IMR-90 (cell line): ENCODE measurements at regions not wholly inside any gene's neighbourhood (a gene's known extent, or its start where the extent isn't known, plus 50 kb on each side); places are given as distances from the start of the nearest gene placed in this dataset.
A peak's percentile ranks its signal among the peaks of the same experiment; 100 is the strongest.

Experiments used
- ATAC-seq: fragments of 200-7000 bp; cut with Tn5 transposase; 2 replicates; pipeline ENCODE4 v1.9.1; 2020; ENCODE audit warnings: low read depth, mild to moderate bottlenecking, moderate library complexity
- BruUV-seq: library from RNA; stranded (reverse); fragments of 400-500 nt; replicated peaks from 2 replicates; lab custom pipeline; 2021; lab: Mats Ljungman, UMichigan
- CTCF ChIA-PET: fragments of 300-600 bp; formaldehyde crosslinking; extraction: SDS; loops from one replicate; lab custom pipeline; 2021; ENCODE audit warnings: antibody characterized with exemption; lab: Yijun Ruan, JAX
- POLR2A ChIA-PET: fragments of 300-600 bp; sonication (Branson Sonifier 250); formaldehyde crosslinking; loops from one replicate; lab custom pipeline; 2022; ENCODE audit warnings: antibody characterized with exemption; ENCODE audit not compliant: unreplicated experiment; lab: Charles Lee
- DNase-seq: peaks from one replicate; pipeline ENCODE4 v3.0.0; 2013
- H2AFZ ChIP-seq: replicated peaks from 2 replicates; pipeline ENCODE3; 2013; ENCODE audit warnings: low read length, mild to moderate bottlenecking; ENCODE audit not compliant: poor library complexity
- H2AK5ac ChIP-seq: 2 replicates; pipeline ENCODE4 v1.6.1; 2013; ENCODE audit warnings: low read depth, low read length, inconsistent platforms
- H2AK9ac ChIP-seq: replicated peaks from 2 replicates; pipeline ENCODE3; 2013; ENCODE audit warnings: mild to moderate bottlenecking, low read depth, low read length, moderate library complexity; ENCODE audit not compliant: poor library complexity
- H2BK120ac ChIP-seq: 2 replicates; pipeline ENCODE4 v1.6.1; 2013; ENCODE audit warnings: low read depth, low read length, inconsistent platforms
- H2BK15ac ChIP-seq: 3 replicates; pipeline ENCODE4 v1.6.1; 2013; ENCODE audit warnings: low read depth, low read length, inconsistent platforms
- H2BK20ac ChIP-seq: 2 replicates; pipeline ENCODE4 v1.6.1; 2013; ENCODE audit warnings: low read depth, mild to moderate bottlenecking, inconsistent platforms, low read length, moderate library complexity
- H2BK5ac ChIP-seq: 2 replicates; pipeline ENCODE4 v1.6.1; 2013; ENCODE audit warnings: mild to moderate bottlenecking, low read depth, low read length, inconsistent platforms; ENCODE audit not compliant: poor library complexity, severe bottlenecking
- H3K14ac ChIP-seq: replicated peaks from 2 replicates; pipeline ENCODE4 v1.6.1; 2013; ENCODE audit warnings: low read depth, low read length, inconsistent platforms
- H3K18ac ChIP-seq: 2 replicates; pipeline ENCODE4 v1.6.1; 2013; ENCODE audit warnings: low read depth, low read length, control low read depth
- H3K23ac ChIP-seq: 2 replicates; pipeline ENCODE4 v1.6.1; 2013; ENCODE audit warnings: low read depth, low read length, inconsistent platforms
- H3K27ac ChIP-seq: 2 replicates; pipeline ENCODE4 v1.5.1; 2013; ENCODE audit warnings: mild to moderate bottlenecking, control low read depth, low read length; ENCODE audit not compliant: insufficient read depth
- H3K27me3 ChIP-seq: 2 replicates; pipeline ENCODE4 v1.6.1; 2013; ENCODE audit warnings: low read length; ENCODE audit not compliant: control insufficient read depth, insufficient read depth
- H3K36me3 ChIP-seq: 2 replicates; pipeline ENCODE4 v1.6.1; 2013; ENCODE audit warnings: low read length, mixed read lengths; ENCODE audit not compliant: control insufficient read depth, insufficient read depth
- H3K4ac ChIP-seq: 2 replicates; pipeline ENCODE4 v1.6.1; 2013; ENCODE audit warnings: low read depth, low read length, inconsistent platforms
- H3K4me1 ChIP-seq: 2 replicates; pipeline ENCODE4 v1.6.1; 2013; ENCODE audit warnings: low read length, mixed read lengths; ENCODE audit not compliant: control insufficient read depth, insufficient read depth
- H3K4me2 ChIP-seq: 2 replicates; pipeline ENCODE4 v1.6.1; 2013; ENCODE audit warnings: low read depth, mild to moderate bottlenecking, control low read depth, low read length, moderate library complexity
- H3K4me3 ChIP-seq: 2 replicates; pipeline ENCODE4 v1.5.1; 2013; ENCODE audit warnings: low read depth, mild to moderate bottlenecking, control low read depth, low read length, moderate library complexity; ENCODE audit not compliant: insufficient read depth
- H3K56ac ChIP-seq: 2 replicates; pipeline ENCODE4 v1.6.1; 2013; ENCODE audit warnings: low read length, inconsistent platforms; ENCODE audit not compliant: insufficient read depth; ENCODE audit errors: extremely low read depth
- H3K79me1 ChIP-seq, 2 experiments: 2 replicates each; pipeline ENCODE4 v1.6.1; 2013; ENCODE audit warnings: low read length in 2 of 2, inconsistent platforms in 1 of 2, low read depth in 1 of 2
- H3K9ac ChIP-seq: 2 replicates; pipeline ENCODE4 v1.6.1; 2013; ENCODE audit warnings: low read depth, low read length, control low read depth
- H3K9me1 ChIP-seq: 2 replicates; pipeline ENCODE4 v1.6.1; 2013; ENCODE audit warnings: low read length, inconsistent platforms; ENCODE audit not compliant: insufficient read depth
- H3K9me3 ChIP-seq: 2 replicates; pipeline ENCODE4 v1.6.1; 2013; ENCODE audit warnings: low read length; ENCODE audit not compliant: control insufficient read depth, insufficient read depth
- H4K20me1 ChIP-seq: 2 replicates; pipeline ENCODE4 v1.6.1; 2013; ENCODE audit warnings: low read length, inconsistent platforms; ENCODE audit not compliant: insufficient read depth
- H4K5ac ChIP-seq: 2 replicates; pipeline ENCODE4 v1.6.1; 2013; ENCODE audit warnings: mild to moderate bottlenecking, low read depth, low read length, control low read depth
- H4K8ac ChIP-seq, 2 experiments: 2 replicates each; pipeline ENCODE4 v1.6.1; 2013; ENCODE audit warnings: low read depth in 2 of 2, low read length in 2 of 2, control low read depth in 1 of 2, inconsistent platforms in 1 of 2
- H4K91ac ChIP-seq: 2 replicates; pipeline ENCODE4 v1.6.1; 2013; ENCODE audit warnings: low read depth, low read length, inconsistent platforms; ENCODE audit not compliant: insufficient read depth
- BHLHE40 ChIP-seq: fragments of 150-350 bp; IDR thresholded peaks from 2 replicates; pipeline ENCODE4 v1.6.1; 2016; ENCODE audit warnings: mild to moderate bottlenecking, low read depth, low read length
- MAFK ChIP-seq: IDR thresholded peaks from 2 replicates; pipeline ENCODE4 v1.6.1; 2012; ENCODE audit warnings: low read depth, low read length, improper control_type of control experiment
- WGBS, 2 experiments: methylation state at CpG; one replicate each; pipeline versions ENCODE4 v1.1.5 to v1.1.7; 2013; ENCODE audit warnings: missing lambda C conversion rate in 2 of 2; ENCODE audit not compliant: insufficient read length in 1 of 2; ENCODE audit errors: extremely low coverage in 2 of 2; 5-methylcytosine and 5-hydroxymethylcytosine counted together
- dilution Hi-C: fragments of 300-500 bp; cut with HindIII; formaldehyde crosslinking; loops from one replicate; pipeline ENCODE4 v1.14.3; 2018; ENCODE audit warnings: low sequenced_read_pairs; ENCODE audit not compliant: unreplicated experiment
- in situ Hi-C: fragments of 300-500 bp; cut with MboI; formaldehyde crosslinking; loops from 3 replicates; pipeline ENCODE4 v1.14.3; 2019; ENCODE audit warnings: low sequenced_read_pairs, inconsistent platforms, mixed read lengths
- intact Hi-C: fragments of 100-400 bp; cut with micrococcal nuclease; formaldehyde crosslinking; loops from 2 replicates; pipeline ENCODE4 v1.10.0; 2022

- intact Hi-C loops, result loop anchor here (5.0 kb wide), 1 partner anchor 255 kb away; the partner anchor contains the start of gene TLN2
- Histone ChIP-seq H3K4me2 (no peak overlapping the region), H3K27ac (no peak overlapping the region)
These were observed 395.2 kb upstream of the TPM1 start for GRCh38 chr15:62647202-62647842.

More at GRCh38 chr15:62647202-62647842, 395.2 kb upstream of the TPM1 start:
- Histone ChIP-seq H2BK5ac (no peak overlapping the region), H3K18ac (no peak overlapping the region), H4K8ac (no peak overlapping the region), H4K5ac (no peak overlapping the region), H3K4me1 (peaks cover 3% of the 10 kb centered on the region; the same call in 1 of the 2 replicates), H3K9me3 (no peaks in the 10 kb centered on the region), H3K14ac (no peak overlapping the region), H2BK120ac (no peak overlapping the region), H3K23ac (no peak overlapping the region), H3K27me3 (no peaks in the 10 kb centered on the region), H2BK15ac (0 out of 3 replicates have a peak overlapping the region, but pooled peaks have one; percentile 1), H4K20me1 (no peaks in the 10 kb centered on the region; the same call in 1 of the 2 replicates), H3K56ac (no peak overlapping the region), H2AFZ (no peak overlapping the region), H3K9me1 (no peaks in the 10 kb centered on the region), H3K36me3 (peaks cover 3% of the 10 kb centered on the region; the same call in 1 of the 2 replicates), H4K91ac (no peak overlapping the region), H3K79me1 (no peaks in the 10 kb centered on the region; a peak in 2 of 4 replicates), H3K9ac (no peak overlapping the region), H3K4ac (no peak overlapping the region), H2AK5ac (no peak overlapping the region; the same call in 1 of the 2 replicates), H3K4me3 (no peak overlapping the region), H2AK9ac (peak overlapping the region; percentile 12), H2BK20ac (no peak overlapping the region)
- in situ Hi-C loops (no loop called here), dilution Hi-C loops (no loop called here)
- no TSS peak for BruUV-seq
- peak; percentile 68 for DNase-seq
- TF ChIP-seq BHLHE40 (no peak), MAFK (peak; percentile 77)
- 85% methylated on average over 9 of the region's 12 CpGs; no CpG with 5 or more reads in 1 of the 2 experiments for WGBS, 2 experiments
- ATAC-seq, result peak; percentile 14; the same call in 1 of the 2 replicates
- ChIA-PET CTCF (no interaction called here), POLR2A (no interaction called here)
